CD8-positive, alpha-beta memory T cell (primary cell): ENCODE measurements at regions not wholly inside any gene's neighbourhood (a gene's known extent, or its start where the extent isn't known, plus 50 kb on each side); places are given as distances from the start of the nearest gene placed in this dataset.

Experiments
- CTCF ChIA-PET: fragments of 350-600 bp; sonication (Branson Sonifier 250); formaldehyde crosslinking; loops from one replicate; lab custom pipeline; 2021; ENCODE audit warnings: antibody characterized with exemption; lab: Charles Lee
- POLR2A ChIA-PET: fragments of 350-600 bp; sonication (Branson Sonifier 250); formaldehyde crosslinking; loops from one replicate; lab custom pipeline; 2021; ENCODE audit warnings: antibody characterized with exemption; lab: Charles Lee
- DNase-seq, 5 donors: peaks; one replicate each; pipeline versions ENCODE4 v3.0.0 to v3.0.0-alpha.2; 2020 to 2022; ENCODE audit warnings: mixed read lengths in 1 of 5
- H3K27ac ChIP-seq: one replicate; pipeline ENCODE4 v1.7.0; 2013; ENCODE audit warnings: low read depth, mild to moderate bottlenecking, low read length, moderate library complexity
- H3K27me3 ChIP-seq: 2 replicates; pipeline ENCODE4 v1.7.0; 2013; ENCODE audit warnings: low read length, mild to moderate bottlenecking; ENCODE audit not compliant: insufficient read depth, poor library complexity, severe bottlenecking
- H3K36me3 ChIP-seq: 2 replicates; pipeline ENCODE4 v1.7.0; 2013; ENCODE audit warnings: mild to moderate bottlenecking, low read length, moderate library complexity; ENCODE audit not compliant: insufficient read depth
- H3K4me1 ChIP-seq: 2 replicates; pipeline ENCODE4 v1.7.0; 2013; ENCODE audit warnings: mild to moderate bottlenecking, low read length, moderate library complexity; ENCODE audit not compliant: insufficient read depth
- H3K4me3 ChIP-seq: 2 replicates; pipeline ENCODE4 v1.7.0; 2013; ENCODE audit warnings: mild to moderate bottlenecking, low read length
- H3K9me3 ChIP-seq: 2 replicates; pipeline ENCODE4 v1.7.0; 2013; ENCODE audit warnings: mild to moderate bottlenecking, low read length
- H3K27ac Mint-ChIP-seq, 8 donors: one replicate each; pipeline ENCODE4 v1.8.0; 2020 to 2021; ENCODE audit warnings: mixed read lengths in 8 of 8, mild to moderate bottlenecking in 6 of 8, inconsistent platforms in 3 of 8, moderate library complexity in 3 of 8
- H3K27me3 Mint-ChIP-seq, 2 donors: one replicate each; pipeline ENCODE4 v1.8.0; 2020 to 2021; ENCODE audit warnings: mixed read lengths in 2 of 2, mild to moderate bottlenecking in 1 of 2, moderate library complexity in 1 of 2
- H3K36me3 Mint-ChIP-seq, 3 donors: one replicate each; pipeline ENCODE4 v1.8.0; 2020 to 2021; ENCODE audit warnings: mixed read lengths in 3 of 3, inconsistent platforms in 1 of 3, mild to moderate bottlenecking in 1 of 3
- H3K4me1 Mint-ChIP-seq, 3 donors: one replicate each; pipeline ENCODE4 v1.8.0; 2020 to 2021; ENCODE audit warnings: mixed read lengths in 3 of 3, inconsistent platforms in 1 of 3, mild to moderate bottlenecking in 1 of 3
- H3K4me3 Mint-ChIP-seq, 7 donors: one replicate each; pipeline ENCODE4 v1.8.0; 2020 to 2021; ENCODE audit warnings: mixed read lengths in 7 of 7, mild to moderate bottlenecking in 6 of 7, moderate library complexity in 4 of 7, inconsistent platforms in 2 of 7
- H3K9me3 Mint-ChIP-seq, 5 donors: one replicate each; pipeline ENCODE4 v1.8.0; 2020 to 2022; ENCODE audit warnings: mixed read lengths in 5 of 5, mild to moderate bottlenecking in 3 of 5, moderate library complexity in 2 of 5, inconsistent platforms in 1 of 5

DNA sequence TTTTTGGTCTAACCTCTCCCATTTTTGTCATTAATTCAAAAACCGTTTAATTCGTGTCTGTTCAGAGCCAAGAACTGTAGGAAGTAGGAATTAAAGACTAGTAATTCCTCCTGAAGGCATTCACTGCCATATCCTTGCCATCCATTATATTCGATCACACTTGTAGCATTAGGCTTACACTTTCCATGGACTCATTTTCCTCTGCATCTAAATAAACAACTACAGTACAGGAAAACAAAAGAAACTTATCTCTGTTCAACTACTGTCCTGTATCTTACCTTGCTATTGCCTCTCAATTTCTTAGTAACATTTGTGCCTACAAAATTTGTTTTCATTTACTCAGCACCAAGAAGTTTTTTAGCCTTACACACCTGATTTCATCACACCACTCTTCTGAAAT is 111.6 kb upstream of the SEMA3C start:
- H3K27ac ChIP-seq, result no peak overlapping the region
- H3K27me3 Mint-ChIP-seq, result no peaks in the 10 kb centered on the region
- CTCF ChIA-PET, result no interaction called here
- H3K9me3 Mint-ChIP-seq, result peaks cover under 1 to 24% (median 4%) of the 10 kb centered on the region in 5 donors
- no peak for DNase-seq
- no peaks in the 10 kb centered on the region for H3K27me3 ChIP-seq
- no peak overlapping the region for H3K27ac Mint-ChIP-seq
- no peaks in the 10 kb centered on the region for H3K4me1 ChIP-seq
- no peaks in the 10 kb centered on the region for H3K36me3 Mint-ChIP-seq
- no peaks in the 10 kb centered on the region for H3K4me1 Mint-ChIP-seq
- no peaks in the 10 kb centered on the region for H3K9me3 ChIP-seq
- H3K4me3 Mint-ChIP-seq, result no peak overlapping the region
- POLR2A ChIA-PET, result no interaction called here
- no peaks in the 10 kb centered on the region for H3K36me3 ChIP-seq
- no peak overlapping the region for H3K4me3 ChIP-seq

GRCh38 chr7:81029511-81029910 is 110.7 kb upstream of the SEMA3C start:
- no peak for DNase-seq
- no peaks in the 10 kb centered on the region for H3K4me1 ChIP-seq
- ChIA-PET CTCF (no interaction called here), POLR2A (no interaction called here)
- H3K27me3 ChIP-seq, result no peaks in the 10 kb centered on the region
- H3K9me3 ChIP-seq, result no peaks in the 10 kb centered on the region
- H3K27ac ChIP-seq, result no peak overlapping the region
- Mint-ChIP-seq H3K27ac (no peak overlapping the region), H3K36me3 (no peaks in the 10 kb centered on the region), H3K4me1 (no peaks in the 10 kb centered on the region), H3K9me3 (peaks cover 0 to 20% (median 2%) of the 10 kb centered on the region in 5 donors), H3K27me3 (no peaks in the 10 kb centered on the region), H3K4me3 (no peak overlapping the region)
- H3K36me3 ChIP-seq, result no peaks in the 10 kb centered on the region
- H3K4me3 ChIP-seq, result no peak overlapping the region

GRCh38 chr7:81025360-81025759 is 106.5 kb upstream of the SEMA3C start:
- no peaks in the 10 kb centered on the region for H3K36me3 Mint-ChIP-seq
- H3K27ac ChIP-seq, result no peak overlapping the region

GRCh38 chr7:81014908-81015307 is 96.1 kb upstream of the SEMA3C start:
- no peaks in the 10 kb centered on the region for H3K4me1 Mint-ChIP-seq
- no peak overlapping the region for H3K4me3 ChIP-seq
- H3K36me3 ChIP-seq, result no peaks in the 10 kb centered on the region
- no peak for DNase-seq
- H3K27ac Mint-ChIP-seq, result no peak overlapping the region
- no peak overlapping the region for H3K27ac ChIP-seq
- H3K27me3 Mint-ChIP-seq, result no peaks in the 10 kb centered on the region
- H3K4me3 Mint-ChIP-seq, result no peak overlapping the region
- H3K27me3 ChIP-seq, result no peaks in the 10 kb centered on the region
- no peaks in the 10 kb centered on the region for H3K9me3 ChIP-seq
- CTCF ChIA-PET, result no interaction called here
- peaks cover 2 to 14% (median 8%) of the 10 kb centered on the region in 5 donors for H3K9me3 Mint-ChIP-seq
- H3K4me1 ChIP-seq, result no peaks in the 10 kb centered on the region
- H3K36me3 Mint-ChIP-seq, result no peaks in the 10 kb centered on the region
- POLR2A ChIA-PET, result interaction anchor here (0.6 kb wide), 1 partner anchor 34 kb away, joined by 4 read pairs; no protein-coding TSS in a partner anchor

More at GRCh38 chr7:81025360-81025759, 106.5 kb upstream of the SEMA3C start:
- no peak for DNase-seq
- no peaks in the 10 kb centered on the region for H3K4me1 ChIP-seq
- POLR2A ChIA-PET, result no interaction called here
- Mint-ChIP-seq H3K9me3 (peaks cover 3 to 15% (median 4%) of the 10 kb centered on the region in 5 donors), H3K4me1 (no peaks in the 10 kb centered on the region), H3K27ac (no peak overlapping the region), H3K4me3 (no peak overlapping the region), H3K27me3 (no peaks in the 10 kb centered on the region)
- no peaks in the 10 kb centered on the region for H3K36me3 ChIP-seq
- no peaks in the 10 kb centered on the region for H3K27me3 ChIP-seq
- no peaks in the 10 kb centered on the region for H3K9me3 ChIP-seq
- H3K4me3 ChIP-seq, result no peak overlapping the region
- CTCF ChIA-PET, result no interaction called here

GRCh38 chr7:81014266-81014665 is 95.4 kb upstream of the SEMA3C start:
- Histone ChIP-seq H3K27ac (no peak overlapping the region), H3K36me3 (no peaks in the 10 kb centered on the region), H3K4me3 (no peak overlapping the region), H3K4me1 (no peaks in the 10 kb centered on the region), H3K27me3 (no peaks in the 10 kb centered on the region), H3K9me3 (no peaks in the 10 kb centered on the region)
- Mint-ChIP-seq H3K27me3 (no peaks in the 10 kb centered on the region), H3K4me3 (no peak overlapping the region), H3K9me3 (peaks cover 2 to 14% (median 8%) of the 10 kb centered on the region in 5 donors), H3K27ac (no peak overlapping the region), H3K36me3 (no peaks in the 10 kb centered on the region), H3K4me1 (no peaks in the 10 kb centered on the region)
- POLR2A ChIA-PET, result no interaction called here
- no peak for DNase-seq
- CTCF ChIA-PET, result no interaction called here

GRCh38 chr7:81013083-81013817 is 94.4 kb upstream of the SEMA3C start:
- H3K27me3 Mint-ChIP-seq, result no peaks in the 10 kb centered on the region
- H3K27ac Mint-ChIP-seq, result no peak overlapping the region

DNA sequence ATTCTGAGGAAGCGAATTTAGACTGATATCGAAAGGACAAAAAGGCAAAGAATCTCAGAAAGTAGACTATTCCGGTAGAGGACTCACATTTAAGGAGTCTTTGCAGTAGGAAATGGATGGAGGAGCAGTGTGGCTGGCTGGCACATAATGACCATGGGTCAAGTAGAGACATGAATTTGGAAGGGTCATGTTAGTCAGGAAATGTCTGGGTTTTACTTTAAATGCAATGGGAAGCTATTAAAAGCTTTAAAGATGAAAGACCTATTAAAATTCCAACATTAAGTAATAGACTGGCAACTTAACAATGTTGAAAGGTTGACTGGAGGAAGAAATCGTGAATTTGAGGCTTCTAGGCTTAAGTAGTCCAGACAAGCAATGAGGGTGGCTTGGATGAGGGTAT is 90.0 kb upstream of the SEMA3C start:
- no peak overlapping the region for H3K4me3 ChIP-seq
- H3K36me3 ChIP-seq, result no peaks in the 10 kb centered on the region
- no peak overlapping the region for H3K27ac ChIP-seq
- no peaks in the 10 kb centered on the region for H3K9me3 ChIP-seq
- Mint-ChIP-seq H3K4me1 (no peaks in the 10 kb centered on the region), H3K36me3 (peaks cover 0 to 1% (median 0%) of the 10 kb centered on the region in 3 donors), H3K27me3 (no peaks in the 10 kb centered on the region), H3K27ac (no peak overlapping the region), H3K9me3 (peaks cover 4 to 22% (median 14%) of the 10 kb centered on the region in 5 donors), H3K4me3 (no peak overlapping the region)
- CTCF ChIA-PET, result no interaction called here
- POLR2A ChIA-PET, result no interaction called here
- DNase-seq, result no peak
- H3K4me1 ChIP-seq, result no peaks in the 10 kb centered on the region
- no peaks in the 10 kb centered on the region for H3K27me3 ChIP-seq

More at GRCh38 chr7:81013083-81013817, 94.4 kb upstream of the SEMA3C start:
- H3K4me1 ChIP-seq, result no peaks in the 10 kb centered on the region
- no peaks in the 10 kb centered on the region for H3K9me3 ChIP-seq
- no peak overlapping the region for H3K4me3 ChIP-seq
- H3K36me3 ChIP-seq, result no peaks in the 10 kb centered on the region
- no peak for DNase-seq
- no peak overlapping the region for H3K27ac ChIP-seq
- H3K4me1 Mint-ChIP-seq, result no peaks in the 10 kb centered on the region
- peaks cover 4 to 14% (median 10%) of the 10 kb centered on the region in 5 donors for H3K9me3 Mint-ChIP-seq
- POLR2A ChIA-PET, result no interaction called here
- no peak overlapping the region for H3K4me3 Mint-ChIP-seq
- H3K27me3 ChIP-seq, result no peaks in the 10 kb centered on the region
- no peaks in the 10 kb centered on the region for H3K36me3 Mint-ChIP-seq
- CTCF ChIA-PET, result no interaction called here

GRCh38 chr7:81007051-81007450 is 88.2 kb upstream of the SEMA3C start:
- Histone ChIP-seq H3K27me3 (no peaks in the 10 kb centered on the region), H3K4me1 (no peaks in the 10 kb centered on the region), H3K27ac (no peak overlapping the region), H3K36me3 (no peaks in the 10 kb centered on the region), H3K4me3 (no peak overlapping the region), H3K9me3 (no peaks in the 10 kb centered on the region)
- no peak overlapping the region for H3K27ac Mint-ChIP-seq
- H3K4me1 Mint-ChIP-seq, result no peaks in the 10 kb centered on the region
- ChIA-PET CTCF (no interaction called here), POLR2A (no interaction called here)
- peaks cover 4 to 24% (median 9%) of the 10 kb centered on the region in 5 donors for H3K9me3 Mint-ChIP-seq
- no peak overlapping the region for H3K4me3 Mint-ChIP-seq
- no peak for DNase-seq
- H3K36me3 Mint-ChIP-seq, result peaks cover 0 to 1% (median 0%) of the 10 kb centered on the region in 3 donors
- H3K27me3 Mint-ChIP-seq, result no peaks in the 10 kb centered on the region
